Suprapubic skin (tissue), 4 donors: ENCODE measurements at regions not wholly inside any gene's neighbourhood (a gene's known extent, or its start where the extent isn't known, plus 50 kb on each side); places are given as distances from the start of the nearest gene placed in this dataset.

Source experiments
- DNase-seq, 2 donors: peaks; one replicate each; pipeline ENCODE4 v3.0.0-alpha.2; 2019; ENCODE audit warnings: low spot score in 2 of 2
- H3K27ac ChIP-seq: fragments of 200-600 bp; sonication (generic); one replicate; pipeline ENCODE4 v1.5.1; 2019
- H3K27me3 ChIP-seq: fragments of 200-600 bp; sonication (generic); one replicate; pipeline ENCODE4 v1.5.1; 2019
- H3K36me3 ChIP-seq: fragments of 200-600 bp; sonication (generic); one replicate; pipeline ENCODE4 v1.5.1; 2019
- H3K4me1 ChIP-seq: fragments of 200-600 bp; sonication (generic); one replicate; pipeline ENCODE4 v1.5.1; 2019
- H3K4me3 ChIP-seq: fragments of 200-600 bp; sonication (generic); one replicate; pipeline ENCODE4 v1.5.1; 2019; ENCODE audit warnings: mild to moderate bottlenecking
- H3K9me3 ChIP-seq: fragments of 200-600 bp; sonication (generic); one replicate; pipeline ENCODE4 v1.5.1; 2019
- CTCF ChIP-seq, 2 donors: fragments of 200-600 bp in 1 of 2; fragments of 450-650 bp in 1 of 2; sonication (generic) in 1 of 2; IDR thresholded peaks; one replicate each; pipeline ENCODE4 v1.5.1; 2016 to 2019; ENCODE audit warnings: antibody characterized with exemption in 2 of 2, mild to moderate bottlenecking in 1 of 2, moderate library complexity in 1 of 2
- EP300 ChIP-seq: sonication (generic); formaldehyde crosslinking; IDR thresholded peaks from one replicate; pipeline ENCODE4 v1.6.1; 2017; ENCODE audit warnings: antibody characterized with exemption
- POLR2A ChIP-seq, 2 donors: fragments of 450-650 bp; IDR thresholded peaks; one replicate each; pipeline ENCODE4 v1.6.1; 2017; ENCODE audit warnings: antibody characterized with exemption in 2 of 2, mild to moderate bottlenecking in 2 of 2, moderate library complexity in 2 of 2
- POLR2AphosphoS5 ChIP-seq, 3 donors: sonication (generic); formaldehyde crosslinking; IDR thresholded peaks; one replicate each; pipeline ENCODE4 v1.6.1; 2017; ENCODE audit warnings: antibody characterized with exemption in 3 of 3
- WGBS: methylation state at CpG from one replicate; pipeline ENCODE4 v1.1.5; 2018; 5-methylcytosine and 5-hydroxymethylcytosine counted together

- no peaks in the 10 kb centered on the region for H3K4me1 ChIP-seq
- H3K36me3 ChIP-seq: no peaks in the 10 kb centered on the region
- DNase-seq: no peak
- H3K9me3 ChIP-seq: no peaks in the 10 kb centered on the region
- TF ChIP-seq EP300 (no peak), CTCF (IDR thresholded peaks at IDR 0.05) (no peak), POLR2A (IDR thresholded peaks at IDR 0.05) (no peak), POLR2AphosphoS5 (IDR thresholded peaks at IDR 0.05) (no peak)
- no peak overlapping the region for H3K27ac ChIP-seq
- 63% methylated on average over 2 of the region's 2 CpGs for WGBS
- H3K27me3 ChIP-seq: no peaks in the 10 kb centered on the region
- H3K4me3 ChIP-seq: no peak overlapping the region
These were observed 93.9 kb upstream of the FTMT start for GRCh38 chr5:121757753-121758152.

- WGBS: 84% methylated on average over 6 of the region's 6 CpGs
- Histone ChIP-seq H3K36me3 (no peaks in the 10 kb centered on the region), H3K4me3 (no peak overlapping the region), H3K4me1 (no peaks in the 10 kb centered on the region), H3K9me3 (no peaks in the 10 kb centered on the region), H3K27ac (no peak overlapping the region), H3K27me3 (no peaks in the 10 kb centered on the region)
- TF ChIP-seq POLR2AphosphoS5 (IDR thresholded peaks at IDR 0.05) (no peak), EP300 (no peak), CTCF (IDR thresholded peaks at IDR 0.05) (no peak), POLR2A (IDR thresholded peaks at IDR 0.05) (no peak)
- DNase-seq: no peak
These were observed 93.1 kb upstream of the FTMT start for GRCh38 chr5:121758615-121759014.

GRCh38 chr5:121762426-121762825 is 89.3 kb upstream of the FTMT start:
- H3K27me3 ChIP-seq: no peaks in the 10 kb centered on the region
- no peaks in the 10 kb centered on the region for H3K9me3 ChIP-seq
- WGBS: 86% methylated on average over 1 of the region's 1 CpG
- H3K36me3 ChIP-seq: no peaks in the 10 kb centered on the region
- DNase-seq: no peak
- H3K4me1 ChIP-seq: no peaks in the 10 kb centered on the region
- no peak overlapping the region for H3K27ac ChIP-seq
- no peak for TF ChIP-seq POLR2AphosphoS5 (IDR thresholded peaks at IDR 0.05)
- no peak for TF ChIP-seq CTCF (IDR thresholded peaks at IDR 0.05)
- no peak for TF ChIP-seq EP300
- TF ChIP-seq POLR2A (IDR thresholded peaks at IDR 0.05): no peak
- H3K4me3 ChIP-seq: no peak overlapping the region

- H3K27me3 ChIP-seq: no peaks in the 10 kb centered on the region
- H3K4me1 ChIP-seq: no peaks in the 10 kb centered on the region
- no peak for TF ChIP-seq POLR2A (IDR thresholded peaks at IDR 0.05)
- no peak for TF ChIP-seq CTCF (IDR thresholded peaks at IDR 0.05)
- TF ChIP-seq POLR2AphosphoS5 (IDR thresholded peaks at IDR 0.05): no peak
- TF ChIP-seq EP300: no peak
- H3K36me3 ChIP-seq: no peaks in the 10 kb centered on the region
- H3K4me3 ChIP-seq: no peak overlapping the region
- DNase-seq: no peak
- no peak overlapping the region for H3K27ac ChIP-seq
- H3K9me3 ChIP-seq: no peaks in the 10 kb centered on the region
- WGBS: 80% methylated on average over 2 of the region's 2 CpGs
These were observed 88.0 kb upstream of the FTMT start for GRCh38 chr5:121763665-121764064.

- WGBS: 98% methylated on average over 1 of the region's 1 CpG
These were observed 71.3 kb upstream of the FTMT start for GRCh38 chr5:121780406-121780805.

More at GRCh38 chr5:121780406-121780805, 71.3 kb upstream of the FTMT start:
- H3K4me3 ChIP-seq: no peak overlapping the region
- no peaks in the 10 kb centered on the region for H3K36me3 ChIP-seq
- TF ChIP-seq EP300 (no peak), POLR2A (IDR thresholded peaks at IDR 0.05) (no peak), POLR2AphosphoS5 (IDR thresholded peaks at IDR 0.05) (no peak), CTCF (IDR thresholded peaks at IDR 0.05) (no peak)
- no peaks in the 10 kb centered on the region for H3K27me3 ChIP-seq
- H3K4me1 ChIP-seq: no peaks in the 10 kb centered on the region
- no peak for DNase-seq
- H3K9me3 ChIP-seq: no peaks in the 10 kb centered on the region
- no peak overlapping the region for H3K27ac ChIP-seq
